GM23338 (cell line): ENCODE measurements at regions not wholly inside any gene's neighbourhood (a gene's known extent, or its start where the extent isn't known, plus 50 kb on each side); places are given as distances from the start of the nearest gene placed in this dataset.

Source experiments
- ATAC-seq: fragments of 200-7000 bp; cut with Tn5 transposase; 3 replicates; pipeline ENCODE4 v1.9.1; 2020
- DNase-seq: peaks from one replicate; pipeline ENCODE4 v3.0.0-alpha.2; 2015; ENCODE audit warnings: low spot score
- H2AFZ ChIP-seq: fragments of 200-600 bp; sonication (generic); 2 replicates; pipeline ENCODE4 v1.8.0; 2016; ENCODE audit warnings: antibody characterized with exemption, mild to moderate bottlenecking, moderate library complexity
- H3F3A ChIP-seq: fragments of 200-600 bp; sonication (generic); replicated peaks from 2 replicates; pipeline ENCODE4 v1.8.0; 2017; ENCODE audit warnings: antibody characterized with exemption, mixed run types, low read depth
- H3K27ac ChIP-seq: fragments of 200-600 bp; sonication (generic); 2 replicates; pipeline ENCODE4 v1.6.1; 2016; ENCODE audit warnings: low read depth
- H3K27me3 ChIP-seq: fragments of 200-600 bp; sonication (generic); 2 replicates; pipeline ENCODE4 v1.8.0; 2016; ENCODE audit warnings: mild to moderate bottlenecking, mixed run types, moderate library complexity; ENCODE audit not compliant: insufficient read depth
- H3K36me3 ChIP-seq: fragments of 200-600 bp; sonication (generic); 2 replicates; pipeline ENCODE4 v1.8.0; 2016; ENCODE audit warnings: mild to moderate bottlenecking; ENCODE audit not compliant: insufficient read depth
- H3K4me1 ChIP-seq: fragments of 200-600 bp; sonication (generic); 2 replicates; pipeline ENCODE4 v1.8.0; 2016; ENCODE audit warnings: mild to moderate bottlenecking, moderate library complexity; ENCODE audit not compliant: insufficient read depth
- H3K4me2 ChIP-seq: fragments of 200-600 bp; sonication (generic); 2 replicates; pipeline ENCODE4 v1.7.1; 2017; ENCODE audit warnings: mixed run types
- H3K4me3 ChIP-seq: fragments of 200-600 bp; sonication (generic); 2 replicates; pipeline ENCODE4 v1.6.1; 2016; ENCODE audit warnings: mixed run types
- H3K79me2 ChIP-seq: fragments of 200-600 bp; sonication (generic); replicated peaks from 2 replicates; pipeline ENCODE4 v1.8.0; 2017; ENCODE audit warnings: mild to moderate bottlenecking; ENCODE audit not compliant: insufficient read depth
- H3K9me2 ChIP-seq: fragments of 200-600 bp; sonication (generic); 2 replicates; pipeline ENCODE4 v1.8.0; 2017; ENCODE audit not compliant: insufficient read depth
- H4K20me1 ChIP-seq: fragments of 200-600 bp; sonication (generic); replicated peaks from 2 replicates; pipeline ENCODE4 v1.8.0; 2017; ENCODE audit warnings: mild to moderate bottlenecking; ENCODE audit not compliant: insufficient read depth
- H3K27ac Mint-ChIP-seq: 2 replicates; pipeline ENCODE4 v1.8.0; 2020; ENCODE audit warnings: inconsistent platforms, mild to moderate bottlenecking, moderate library complexity, mixed read lengths
- H3K27me3 Mint-ChIP-seq: 3 replicates; pipeline ENCODE4 v1.8.0; 2022; ENCODE audit warnings: low read depth, mild to moderate bottlenecking, moderate library complexity, mixed read lengths, inconsistent platforms; ENCODE audit not compliant: insufficient read depth, poor library complexity
- H3K36me3 Mint-ChIP-seq: 3 replicates; pipeline ENCODE4 v1.8.0; 2021; ENCODE audit warnings: low read depth, mild to moderate bottlenecking, inconsistent platforms, moderate library complexity, mixed read lengths
- H3K4me1 Mint-ChIP-seq: 3 replicates; pipeline ENCODE4 v1.8.0; 2020; ENCODE audit warnings: mild to moderate bottlenecking, inconsistent platforms, mixed read lengths
- H3K4me3 Mint-ChIP-seq: 3 replicates; pipeline ENCODE4 v1.8.0; 2021; ENCODE audit warnings: moderate library complexity, mild to moderate bottlenecking, inconsistent platforms, mixed read lengths
- H3K9me3 Mint-ChIP-seq: 3 replicates; pipeline ENCODE4 v1.8.0; 2020; ENCODE audit warnings: moderate library complexity, mild to moderate bottlenecking, inconsistent platforms, mixed read lengths
- CREB1 ChIP-seq: fragments of 250-450 bp; sonication (Bioruptor Pico); IDR thresholded peaks from 2 replicates; pipeline ENCODE4 v1.5.0; 2020; ENCODE audit warnings: low read depth, mild to moderate bottlenecking, moderate library complexity
- EZH2 ChIP-seq: fragments of 200-600 bp; sonication (generic); IDR thresholded peaks from one replicate; pipeline ENCODE4 v1.8.0; 2017; ENCODE audit warnings: antibody characterized with exemption, mild to moderate bottlenecking, low read depth; ENCODE audit not compliant: unreplicated experiment
- EZH2phosphoT487 ChIP-seq: fragments of 200-600 bp; sonication (generic); IDR thresholded peaks from one replicate; pipeline ENCODE4 v1.8.1; 2018; ENCODE audit warnings: antibody characterized with exemption; ENCODE audit not compliant: unreplicated experiment
- JUNB ChIP-seq: IDR thresholded peaks from one replicate; pipeline ENCODE4 v1.6.1; 2016; ENCODE audit warnings: antibody characterized with exemption; ENCODE audit not compliant: unreplicated experiment
- NANOG ChIP-seq: IDR thresholded peaks from 2 replicates; pipeline ENCODE4 v1.6.1; 2016; ENCODE audit warnings: antibody characterized with exemption, borderline replicate concordance
- POLR2AphosphoS5 ChIP-seq: IDR thresholded peaks from 2 replicates; pipeline ENCODE4 v1.6.1; 2016; ENCODE audit warnings: antibody characterized with exemption, low read depth
- STAT1 ChIP-seq: IDR thresholded peaks from one replicate; pipeline ENCODE4 v1.6.1; 2016; ENCODE audit warnings: antibody characterized with exemption; ENCODE audit not compliant: unreplicated experiment
- ZNF114 ChIP-seq: fragments of 250-450 bp; sonication (Bioruptor Pico); IDR thresholded peaks from 2 replicates; pipeline ENCODE4 v1.5.0; 2020; ENCODE audit warnings: mild to moderate bottlenecking, moderate library complexity
- ZNF331 ChIP-seq: fragments of 250-450 bp; sonication (Bioruptor Pico); IDR thresholded peaks from 2 replicates; pipeline ENCODE4 v1.5.0; 2020; ENCODE audit warnings: low read depth, mild to moderate bottlenecking, moderate library complexity
- TF ChIP-seq, protein P1 (sequence below): IDR thresholded peaks from 2 replicates; pipeline ENCODE4 v1.6.1; 2016; ENCODE audit warnings: antibody characterized with exemption
- TF ChIP-seq, protein P2 (sequence below): IDR thresholded peaks from one replicate; pipeline ENCODE4 v1.6.1; 2018; ENCODE audit warnings: antibody characterized with exemption; ENCODE audit not compliant: unreplicated experiment

DNA sequence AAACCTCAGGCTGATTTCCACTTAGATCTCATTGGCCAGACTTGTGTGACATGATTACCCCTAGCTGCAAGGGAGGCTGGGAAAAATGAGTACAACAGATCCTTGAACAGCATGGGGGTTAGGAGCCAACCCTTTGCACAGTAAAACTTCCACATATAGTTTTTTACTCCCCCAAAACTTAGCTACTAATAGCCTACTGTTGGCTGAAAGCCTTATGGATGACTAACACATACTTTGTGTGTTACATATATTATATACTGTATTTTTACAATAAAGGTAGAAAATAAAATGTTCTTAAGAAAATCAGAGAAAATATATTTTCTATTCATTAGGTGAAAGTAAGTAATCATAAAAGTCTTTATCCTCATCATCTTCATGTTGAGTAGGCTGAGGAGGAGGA lies 217.4 kb downstream of the NMUR2 start:
- Histone ChIP-seq H2AFZ (no peak overlapping the region), H3K4me3 (no peak overlapping the region), H3K4me1 (0 out of 2 replicates have a peak, but pooled peaks cover 5% of the 10 kb centered on the region), H3K27me3 (no peaks in the 10 kb centered on the region), H3K27ac (no peak overlapping the region), H3F3A (no peaks in the 10 kb centered on the region), H3K79me2 (no peaks in the 10 kb centered on the region), H3K9me2 (peaks cover 10% of the 10 kb centered on the region; the same call in 1 of the 2 replicates), H4K20me1 (no peaks in the 10 kb centered on the region), H3K4me2 (no peak overlapping the region), H3K36me3 (no peaks in the 10 kb centered on the region)
- no peak overlapping the region for H3K4me3 Mint-ChIP-seq
- peaks cover 2% of the 10 kb centered on the region; the same call in 1 of the 3 replicates for H3K4me1 Mint-ChIP-seq
- DNase-seq (no peak), ATAC-seq (no peak)
- no peaks in the 10 kb centered on the region for H3K36me3 Mint-ChIP-seq
- H3K9me3 Mint-ChIP-seq: peaks cover 4% of the 10 kb centered on the region; the same call in 2 of the 3 replicates
- TF ChIP-seq ZNF331 (no peak), NANOG (no peak), POLR2AphosphoS5 (no peak), EZH2phosphoT487 (no peak)
- no peak overlapping the region for H3K27ac Mint-ChIP-seq
- H3K27me3 Mint-ChIP-seq: no peaks in the 10 kb centered on the region

DNA sequence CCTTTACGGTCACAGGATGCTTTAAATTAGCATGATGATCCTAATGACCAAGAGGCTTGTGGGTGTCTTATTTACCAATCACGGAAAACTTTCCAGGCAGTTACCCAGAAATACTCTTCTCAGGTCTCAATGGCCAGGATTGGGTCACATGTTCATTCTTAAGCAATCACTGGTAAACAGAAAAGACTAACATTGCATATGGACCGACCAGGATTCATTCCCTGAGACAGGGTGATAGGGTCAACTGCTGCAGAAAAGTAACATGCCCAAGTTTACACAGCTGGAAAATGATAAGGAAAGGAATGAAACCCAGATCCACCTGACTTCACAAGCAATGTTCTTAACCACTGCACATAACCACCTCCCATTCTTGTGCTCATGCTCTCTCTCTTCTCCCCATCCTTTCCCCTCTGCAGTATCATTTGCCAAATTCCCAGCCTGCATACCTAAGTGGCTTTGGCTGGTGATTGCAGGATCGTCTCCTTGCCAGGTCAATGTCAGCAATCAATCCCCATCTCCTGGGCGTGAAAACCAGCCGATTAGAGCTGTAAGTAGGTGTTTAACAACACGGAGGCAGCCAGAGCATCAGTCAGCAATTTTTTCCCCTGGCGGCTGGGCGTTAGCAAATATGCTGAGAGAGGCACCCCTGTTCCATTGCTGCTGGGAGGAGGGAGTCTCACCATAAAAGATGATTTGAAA lies 219.4 kb downstream of the NMUR2 start:
- TF ChIP-seq POLR2AphosphoS5: no peak
- TF ChIP-seq ZNF331: no peak
- no peak for DNase-seq

DNA sequence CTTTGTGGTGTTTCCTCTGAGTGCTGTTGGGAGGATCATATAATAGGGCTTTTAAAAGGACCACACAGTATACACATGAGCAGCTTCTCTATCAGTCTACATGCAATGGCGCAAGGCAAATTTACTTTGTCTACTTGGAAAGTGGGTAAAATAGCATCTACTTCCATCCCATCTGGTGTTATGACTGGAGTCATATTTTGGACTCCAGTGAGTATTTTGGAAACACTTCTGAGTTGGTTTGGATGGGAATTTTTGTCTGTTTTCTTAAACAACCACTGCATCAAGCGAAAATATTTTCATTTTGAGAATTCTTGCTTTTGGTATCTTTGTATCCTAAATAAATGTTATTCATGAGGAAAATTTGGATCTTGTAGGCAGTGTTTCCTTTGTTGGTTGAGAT lies 220.8 kb downstream of the NMUR2 start:
- Histone ChIP-seq H3K4me1 (0 out of 2 replicates have a peak, but pooled peaks cover 5% of the 10 kb centered on the region), H2AFZ (no peak overlapping the region; the same call in 1 of the 2 replicates), H3K36me3 (peaks cover 9% of the 10 kb centered on the region; the same call in 1 of the 2 replicates), H3K4me2 (no peak overlapping the region), H3K79me2 (no peaks in the 10 kb centered on the region), H3K9me2 (peaks cover 11% of the 10 kb centered on the region; the same call in 1 of the 2 replicates), H4K20me1 (no peaks in the 10 kb centered on the region), H3K27me3 (no peaks in the 10 kb centered on the region), H3K4me3 (no peak overlapping the region), H3F3A (no peaks in the 10 kb centered on the region), H3K27ac (no peak overlapping the region)
- no peak overlapping the region for H3K4me3 Mint-ChIP-seq
- no peak for DNase-seq
- no peaks in the 10 kb centered on the region for H3K27me3 Mint-ChIP-seq
- no peak overlapping the region for H3K27ac Mint-ChIP-seq
- H3K9me3 Mint-ChIP-seq: peaks cover 27% of the 10 kb centered on the region
- ATAC-seq: no peak
- H3K4me1 Mint-ChIP-seq: peaks cover 2% of the 10 kb centered on the region; the same call in 1 of the 3 replicates
- H3K36me3 Mint-ChIP-seq: peaks cover 22% of the 10 kb centered on the region; the same call in 2 of the 3 replicates
- TF ChIP-seq NANOG (no peak), STAT1 (no peak), CREB1 (CRISPR knock-in tag) (no peak), ZNF114 (CRISPR knock-in tag) (no peak), JUNB (no peak), EZH2phosphoT487 (no peak), ZNF331 (no peak), EZH2 (no peak)
- TF ChIP-seq, protein P1, sequence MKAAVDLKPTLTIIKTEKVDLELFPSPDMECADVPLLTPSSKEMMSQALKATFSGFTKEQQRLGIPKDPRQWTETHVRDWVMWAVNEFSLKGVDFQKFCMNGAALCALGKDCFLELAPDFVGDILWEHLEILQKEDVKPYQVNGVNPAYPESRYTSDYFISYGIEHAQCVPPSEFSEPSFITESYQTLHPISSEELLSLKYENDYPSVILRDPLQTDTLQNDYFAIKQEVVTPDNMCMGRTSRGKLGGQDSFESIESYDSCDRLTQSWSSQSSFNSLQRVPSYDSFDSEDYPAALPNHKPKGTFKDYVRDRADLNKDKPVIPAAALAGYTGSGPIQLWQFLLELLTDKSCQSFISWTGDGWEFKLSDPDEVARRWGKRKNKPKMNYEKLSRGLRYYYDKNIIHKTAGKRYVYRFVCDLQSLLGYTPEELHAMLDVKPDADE: no peak
- TF ChIP-seq, protein P2, sequence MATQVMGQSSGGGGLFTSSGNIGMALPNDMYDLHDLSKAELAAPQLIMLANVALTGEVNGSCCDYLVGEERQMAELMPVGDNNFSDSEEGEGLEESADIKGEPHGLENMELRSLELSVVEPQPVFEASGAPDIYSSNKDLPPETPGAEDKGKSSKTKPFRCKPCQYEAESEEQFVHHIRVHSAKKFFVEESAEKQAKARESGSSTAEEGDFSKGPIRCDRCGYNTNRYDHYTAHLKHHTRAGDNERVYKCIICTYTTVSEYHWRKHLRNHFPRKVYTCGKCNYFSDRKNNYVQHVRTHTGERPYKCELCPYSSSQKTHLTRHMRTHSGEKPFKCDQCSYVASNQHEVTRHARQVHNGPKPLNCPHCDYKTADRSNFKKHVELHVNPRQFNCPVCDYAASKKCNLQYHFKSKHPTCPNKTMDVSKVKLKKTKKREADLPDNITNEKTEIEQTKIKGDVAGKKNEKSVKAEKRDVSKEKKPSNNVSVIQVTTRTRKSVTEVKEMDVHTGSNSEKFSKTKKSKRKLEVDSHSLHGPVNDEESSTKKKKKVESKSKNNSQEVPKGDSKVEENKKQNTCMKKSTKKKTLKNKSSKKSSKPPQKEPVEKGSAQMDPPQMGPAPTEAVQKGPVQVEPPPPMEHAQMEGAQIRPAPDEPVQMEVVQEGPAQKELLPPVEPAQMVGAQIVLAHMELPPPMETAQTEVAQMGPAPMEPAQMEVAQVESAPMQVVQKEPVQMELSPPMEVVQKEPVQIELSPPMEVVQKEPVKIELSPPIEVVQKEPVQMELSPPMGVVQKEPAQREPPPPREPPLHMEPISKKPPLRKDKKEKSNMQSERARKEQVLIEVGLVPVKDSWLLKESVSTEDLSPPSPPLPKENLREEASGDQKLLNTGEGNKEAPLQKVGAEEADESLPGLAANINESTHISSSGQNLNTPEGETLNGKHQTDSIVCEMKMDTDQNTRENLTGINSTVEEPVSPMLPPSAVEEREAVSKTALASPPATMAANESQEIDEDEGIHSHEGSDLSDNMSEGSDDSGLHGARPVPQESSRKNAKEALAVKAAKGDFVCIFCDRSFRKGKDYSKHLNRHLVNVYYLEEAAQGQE: no peak

More for the DNA sequence above, 219.4 kb downstream of the NMUR2 start:
- H3K27me3 ChIP-seq: no peaks in the 10 kb centered on the region
- Mint-ChIP-seq H3K4me1 (peaks cover 2% of the 10 kb centered on the region; the same call in 1 of the 3 replicates), H3K27ac (peak overlapping the region; percentile 26; the same call in 1 of the 2 replicates), H3K27me3 (no peaks in the 10 kb centered on the region), H3K36me3 (peaks cover 8% of the 10 kb centered on the region; the same call in 2 of the 3 replicates), H3K9me3 (peaks cover 13% of the 10 kb centered on the region), H3K4me3 (no peak overlapping the region)
- H3K27ac ChIP-seq: no peak overlapping the region
- no peaks in the 10 kb centered on the region for H4K20me1 ChIP-seq
- no peak overlapping the region for H3K4me2 ChIP-seq
- H3K79me2 ChIP-seq: no peaks in the 10 kb centered on the region
- no peaks in the 10 kb centered on the region for H3K36me3 ChIP-seq
- no peak overlapping the region for H3K4me3 ChIP-seq
- peaks cover 11% of the 10 kb centered on the region; the same call in 1 of the 2 replicates for H3K9me2 ChIP-seq
- ATAC-seq: no peak
- H3K4me1 ChIP-seq: 0 out of 2 replicates have a peak, but pooled peaks cover 5% of the 10 kb centered on the region
- H3F3A ChIP-seq: no peaks in the 10 kb centered on the region
- no peak overlapping the region for H2AFZ ChIP-seq
